NCI-H446 treated with DMSO at 0.1 percent for 48 hours (cell line): ENCODE measurements at regions not wholly inside any gene's neighbourhood (a gene's known extent, or its start where the extent isn't known, plus 50 kb on each side); places are given as distances from the start of the nearest gene placed in this dataset.

Experiments
- DNase-seq: peaks from one replicate; lab custom pipeline; 2025; lab: John Stamatoyannopoulos, UW

DNA sequence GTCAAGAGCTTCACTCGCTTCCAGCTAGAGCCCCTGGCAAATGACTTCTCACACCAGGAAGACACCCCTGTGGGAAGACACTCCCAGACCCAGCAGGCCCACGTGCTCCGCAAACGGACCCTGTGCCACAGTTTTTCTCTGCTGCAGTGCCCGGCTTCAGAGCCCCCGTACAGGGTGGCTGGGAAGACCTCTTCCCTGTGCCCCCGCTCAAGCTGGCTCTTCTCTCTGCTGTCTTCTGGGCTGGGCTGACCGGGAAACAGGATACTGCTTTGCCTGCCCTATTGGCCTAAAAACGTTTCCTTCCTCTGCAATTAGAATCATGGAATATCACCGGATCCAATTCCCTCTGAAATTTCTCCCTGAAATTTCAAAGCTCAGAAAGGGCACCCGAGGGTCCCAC, 63.7 kb upstream of the CRHR1 start:
- no peak for DNase-seq

DNA sequence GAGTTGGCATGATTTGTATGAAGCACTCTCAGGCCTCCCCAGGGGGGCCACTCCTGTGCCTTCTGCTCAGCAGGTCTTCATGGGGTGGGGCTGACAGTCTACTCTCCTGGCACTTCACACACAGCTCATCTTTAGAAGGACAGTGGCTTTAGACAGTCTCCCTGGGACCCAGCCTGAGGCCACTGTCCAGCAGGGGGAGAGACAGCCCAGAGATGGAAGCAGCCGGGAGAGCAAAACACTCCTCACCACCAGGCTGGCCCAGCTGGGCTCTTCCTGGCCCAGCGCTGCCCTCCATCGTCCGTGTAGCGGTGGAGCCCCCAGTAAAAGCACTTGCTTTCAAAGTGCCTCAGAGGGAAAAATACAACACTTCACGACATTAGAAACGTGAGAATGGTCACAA, 62.0 kb upstream of the CRHR1 start:
- no peak for DNase-seq

DNA sequence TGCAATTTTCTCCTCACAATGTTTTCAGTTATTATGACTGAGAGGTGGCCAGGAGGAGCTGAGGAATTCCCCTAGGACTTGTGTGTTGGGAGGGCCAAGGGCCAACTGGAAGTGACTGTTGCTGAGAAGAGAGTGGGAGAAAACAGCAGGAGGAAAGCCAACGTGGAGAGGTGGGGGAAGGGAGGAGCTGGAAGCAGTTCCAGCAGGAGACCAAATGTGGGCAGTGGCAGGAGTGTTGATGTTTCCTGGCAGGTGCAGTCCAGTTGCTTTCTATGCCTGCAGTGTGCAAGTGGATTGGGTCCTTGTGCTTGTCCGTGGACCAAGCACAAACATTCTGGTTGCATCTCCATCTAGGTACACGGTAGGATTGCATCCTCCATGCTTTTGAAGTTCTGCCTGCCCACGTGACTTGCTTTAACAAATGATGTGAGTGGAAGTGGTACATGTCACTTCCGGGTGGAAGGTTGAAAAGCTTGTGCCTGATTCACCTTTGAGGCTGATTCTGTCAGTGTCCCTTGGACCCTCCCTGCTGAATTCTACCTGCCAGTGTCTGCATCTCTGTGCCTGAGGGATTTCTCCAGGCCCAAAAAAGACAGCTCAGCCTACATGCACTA, 54.7 kb upstream of the CRHR1 start:
- DNase-seq = no peak

DNA sequence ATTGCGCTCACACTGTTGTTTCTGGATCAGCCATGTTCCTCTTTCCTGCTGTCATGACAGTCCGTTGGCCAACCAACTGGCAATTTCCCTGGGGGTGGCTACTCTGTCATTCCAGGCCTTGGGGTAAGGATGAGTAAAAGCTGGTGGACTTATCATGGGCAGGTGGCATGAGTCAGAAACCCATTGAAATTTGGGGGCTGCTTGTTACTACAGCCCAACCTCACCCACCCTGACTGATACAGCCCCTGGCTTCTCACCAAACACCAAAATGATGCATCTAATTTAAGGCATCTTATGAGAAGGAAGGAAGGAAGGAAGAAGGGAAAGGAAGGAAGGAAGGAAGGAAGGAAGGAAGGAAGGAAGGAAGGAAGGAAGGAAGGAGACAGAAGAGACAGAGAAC, 53.9 kb upstream of the CRHR1 start:
- no peak for DNase-seq

DNA sequence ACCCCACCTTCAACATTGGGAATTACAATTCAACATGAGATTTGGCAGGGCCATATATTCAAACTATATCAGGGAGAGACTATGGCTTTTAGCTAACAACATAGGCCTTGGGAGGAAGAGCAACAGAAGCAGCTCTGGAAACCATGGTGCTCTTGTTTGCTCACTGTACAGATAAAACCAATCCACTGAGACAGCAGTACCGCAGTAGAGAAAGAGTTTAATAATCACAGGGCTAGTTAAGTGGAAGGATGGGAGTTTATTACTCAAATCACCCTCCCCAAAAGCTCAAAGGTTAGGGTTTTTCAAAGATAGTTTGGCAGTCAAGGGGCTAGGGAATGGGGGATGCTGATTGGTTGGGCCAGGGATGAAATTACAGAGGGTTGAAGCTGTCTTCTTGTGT, 52.7 kb upstream of the CRHR1 start:
- no peak for DNase-seq

DNA sequence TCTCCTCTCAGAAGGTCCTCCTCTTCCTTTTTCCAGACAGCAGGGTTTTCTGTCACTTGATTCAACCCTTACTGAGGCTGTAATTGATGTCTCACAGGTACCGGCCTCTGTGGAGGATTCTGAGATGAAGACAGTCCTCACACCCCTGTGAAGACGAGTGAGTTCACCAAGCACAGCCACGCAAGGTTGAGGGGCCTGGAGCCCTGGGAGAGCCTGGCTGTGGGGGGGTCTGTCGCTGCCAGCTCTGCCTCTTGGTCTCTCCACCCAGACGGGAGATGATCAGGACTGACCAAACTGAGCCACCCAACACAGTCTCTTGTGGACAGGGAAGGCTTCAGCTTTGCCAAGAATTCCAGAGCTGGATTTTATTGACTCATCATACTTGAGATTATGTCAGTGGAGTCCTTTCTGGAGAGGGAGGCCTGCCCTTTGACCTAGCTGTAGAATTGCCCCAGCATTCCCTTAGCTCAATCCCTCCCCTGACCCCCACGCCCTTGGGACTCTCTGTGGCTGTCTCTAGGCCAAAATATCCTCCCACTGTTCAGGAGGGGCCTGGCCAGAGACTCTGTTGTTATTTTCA, 51.1 kb upstream of the CRHR1 start:
- DNase-seq = no peak

DNA sequence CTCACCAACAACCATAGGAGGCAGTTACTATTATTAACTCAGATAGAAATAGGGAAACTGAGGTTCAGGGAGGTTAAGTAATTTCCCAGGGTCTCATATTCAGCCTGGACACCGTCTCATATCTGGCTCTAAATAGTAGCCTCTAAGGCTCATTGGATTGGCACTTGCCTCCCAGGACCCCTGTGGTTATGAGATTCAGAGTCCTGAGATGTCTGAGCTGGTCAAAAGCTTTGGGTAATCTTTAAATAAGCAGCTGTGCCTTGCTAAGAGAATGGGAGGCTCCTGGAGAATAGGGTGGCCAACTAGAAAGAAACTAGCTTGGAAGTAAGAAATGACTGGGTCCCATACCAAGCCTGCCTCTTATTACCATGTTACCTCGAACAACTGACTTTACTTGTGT, 50.3 kb upstream of the CRHR1 start:
- no peak for DNase-seq
